A549 (cell line): ENCODE measurements at regions not wholly inside any gene's neighbourhood (a gene's known extent, or its start where the extent isn't known, plus 50 kb on each side); places are given as distances from the start of the nearest gene placed in this dataset.

Experiments used
- CEBPB ChIP-seq, 2 experiments: fragments of >200 bp in 1 of 2; sonication (Bioruptor Twin) in 1 of 2; formaldehyde crosslinking in 1 of 2; IDR thresholded peaks; 2 replicates each; pipeline ENCODE4 v1.6.1; 2012 to 2016
- CTCF ChIP-seq: fragments of >200 bp; sonication (Bioruptor Twin); formaldehyde crosslinking; IDR thresholded peaks from 3 replicates; pipeline ENCODE4 v1.5.1; 2016
- EP300 ChIP-seq, 2 experiments: fragments of >200 bp; sonication (Bioruptor Twin); formaldehyde crosslinking; IDR thresholded peaks; 2 replicates in 1 of 2; 3 replicates in 1 of 2; pipeline ENCODE4 v1.6.1; 2016 to 2017
- HOXB13 ChIP-seq: fragments of 250-450 bp; sonication (Bioruptor Pico); IDR thresholded peaks from 2 replicates; pipeline ENCODE4 v1.5.0; 2020; ENCODE audit warnings: low read depth, mild to moderate bottlenecking, moderate library complexity
- POLR2A ChIP-seq: IDR thresholded peaks from 2 replicates; pipeline ENCODE4 v1.6.1; 2012; ENCODE audit warnings: mild to moderate bottlenecking, low read length
- REST ChIP-seq: fragments of 200-600 bp; sonication (generic); IDR thresholded peaks from 2 replicates; pipeline ENCODE4 v1.6.1; 2016; ENCODE audit warnings: antibody characterized with exemption, mild to moderate bottlenecking, moderate library complexity
- RNF2 ChIP-seq: fragments of 200-600 bp; sonication (generic); IDR thresholded peaks from 2 replicates; pipeline ENCODE4 v1.6.1; 2016; ENCODE audit warnings: low read depth, mild to moderate bottlenecking, antibody characterized with exemption, moderate library complexity, borderline replicate concordance
- USF2 ChIP-seq: fragments of 450-650 bp; IDR thresholded peaks from 2 replicates; pipeline ENCODE4 v1.6.1; 2014; ENCODE audit warnings: antibody characterized with exemption

GRCh38 chr11:23653071-23653675 is 792.9 kb upstream of the CCDC179 start:
- TF ChIP-seq HOXB13 (CRISPR knock-in tag) (no peak), CTCF (no peak), RNF2 (no peak), POLR2A (no peak), USF2 (no peak), CEBPB (IDR thresholded peaks at IDR 0.05) (no peak), REST (no peak), EP300 (IDR thresholded peaks at IDR 0.05) (no peak)
